ENCODE measurements at regions not wholly inside any gene's neighbourhood (a gene's known extent, or its start where the extent isn't known, plus 50 kb on each side); places are given as distances from the start of the nearest gene placed in this dataset.

GRCh38 chr15:77855871-77856270 lies 221.6 kb downstream of the TBC1D2B start:
- no peak overlapping the region for H3K4me3 ChIP-seq (ENCODE audit: low read length)
- DNase-seq (ENCODE audit: low read depth): no peak
- TF ChIP-seq CTCF (conservative IDR thresholded peaks at IDR 0.05; ENCODE audit: low read depth, low read length): no peak

GRCh38 chr15:77854980-77855379 lies 222.3 kb upstream of the LINGO1 start:
- H3K4me3 ChIP-seq (ENCODE audit: low read length): no peak overlapping the region
- no peak for TF ChIP-seq CTCF (conservative IDR thresholded peaks at IDR 0.05; ENCODE audit: low read depth, low read length)
- DNase-seq (ENCODE audit: low read depth): no peak

DNA sequence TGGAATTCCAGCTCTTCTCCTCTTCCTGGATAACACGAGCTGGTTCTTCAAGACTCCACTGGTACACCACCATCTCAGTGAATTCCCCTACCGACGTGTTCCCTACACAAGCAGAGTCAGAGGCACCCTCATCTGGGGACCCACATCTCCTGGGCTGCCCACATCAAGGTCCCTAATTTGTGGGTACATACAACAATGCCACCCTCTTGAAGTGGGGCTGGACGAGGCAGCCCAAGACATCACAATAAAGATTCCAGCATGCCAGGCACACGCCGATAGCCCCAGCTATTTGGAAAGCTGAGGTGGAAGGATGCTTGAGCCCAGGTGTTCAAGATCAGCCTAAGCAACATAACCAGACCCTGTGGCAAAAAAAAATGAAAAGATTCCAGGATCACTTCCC lies 221.2 kb upstream of the LINGO1 start:
- DNase-seq (ENCODE audit: low read depth): no peak
- TF ChIP-seq CTCF (conservative IDR thresholded peaks at IDR 0.05; ENCODE audit: low read depth, low read length): no peak
- H3K4me3 ChIP-seq (ENCODE audit: low read length): no peak overlapping the region

- no peak for DNase-seq (ENCODE audit: low read depth)
- no peak overlapping the region for H3K4me3 ChIP-seq (ENCODE audit: low read length)
- TF ChIP-seq CTCF (conservative IDR thresholded peaks at IDR 0.05; ENCODE audit: low read depth, low read length): no peak
These were observed 220.3 kb upstream of the LINGO1 start for GRCh38 chr15:77853008-77853328.

DNA sequence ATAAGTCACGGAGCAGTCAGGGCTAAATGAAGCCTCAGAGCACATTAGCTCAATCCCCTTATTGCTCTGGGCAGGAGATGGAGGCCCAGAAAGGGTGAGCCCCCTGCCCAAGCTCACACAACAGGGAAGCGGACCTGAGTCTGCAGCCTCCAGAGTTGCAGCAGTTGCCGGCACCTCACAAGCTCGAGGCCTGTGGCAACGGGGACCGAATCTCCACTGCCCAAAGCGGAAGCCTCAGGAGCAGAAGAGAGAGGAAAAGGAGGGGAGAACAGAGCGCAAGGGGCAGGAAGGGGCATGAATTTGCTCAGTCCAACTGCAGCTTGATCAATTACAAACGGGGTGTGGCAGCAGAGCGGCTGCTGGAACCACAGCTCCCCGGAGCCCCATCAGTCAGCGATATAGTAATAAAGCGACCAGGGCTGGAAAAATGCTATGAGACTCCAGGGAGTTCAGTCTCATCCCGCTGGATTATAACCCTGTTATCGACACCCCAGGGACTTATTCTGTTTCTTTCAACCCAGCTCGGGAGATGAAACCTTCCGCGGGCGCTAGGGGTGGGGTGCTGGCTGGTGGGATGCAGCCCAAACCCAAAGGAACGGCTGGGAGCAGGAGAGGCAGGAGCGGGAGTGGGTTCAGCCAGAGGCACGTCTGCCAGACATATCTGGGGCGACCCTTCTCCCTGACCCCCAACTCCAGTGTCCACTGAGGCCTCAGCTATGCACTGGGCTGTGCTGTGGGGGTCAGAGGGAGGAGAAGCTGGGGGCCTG lies 219.7 kb upstream of the LINGO1 start:
- no peak for DNase-seq (ENCODE audit: low read depth)
- TF ChIP-seq CTCF (conservative IDR thresholded peaks at IDR 0.05; ENCODE audit: low read depth, low read length): no peak
- no peak overlapping the region for H3K4me3 ChIP-seq (ENCODE audit: low read length)

- H3K4me3 ChIP-seq (ENCODE audit: low read length): no peak overlapping the region
- no peak for TF ChIP-seq CTCF (conservative IDR thresholded peaks at IDR 0.05; ENCODE audit: low read depth, low read length)
- DNase-seq (ENCODE audit: low read depth): no peak
These were observed 219.0 kb upstream of the LINGO1 start for GRCh38 chr15:77851691-77852090.

DNA sequence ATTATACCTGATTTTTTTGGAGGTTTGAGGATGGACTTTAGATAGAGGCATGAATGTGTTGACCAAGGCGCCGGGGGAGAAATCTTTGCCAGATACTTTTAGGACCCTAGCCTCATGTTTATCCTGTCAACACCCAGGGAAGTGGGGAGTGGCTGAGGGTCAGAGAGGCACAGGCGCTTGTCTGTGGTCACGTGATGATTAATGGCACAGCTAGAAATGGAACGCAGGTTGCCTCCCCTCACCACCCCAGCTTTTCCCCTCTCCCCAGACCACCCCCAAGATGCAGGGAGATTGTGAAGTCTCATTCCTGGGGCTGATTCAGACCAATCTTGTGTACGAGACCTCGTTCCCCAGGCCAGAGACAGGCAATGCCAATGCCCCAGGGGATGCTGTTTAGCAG lies 218.4 kb upstream of the LINGO1 start:
- no peak for DNase-seq (ENCODE audit: low read depth)
- no peak overlapping the region for H3K4me3 ChIP-seq (ENCODE audit: low read length)
- no peak for TF ChIP-seq CTCF (conservative IDR thresholded peaks at IDR 0.05; ENCODE audit: low read depth, low read length)

Data from retinal pigment epithelial cell (primary cell).